Activated naive CD8-positive, alpha-beta T cell treated with anti-CD3 and anti-CD28 coated beads, Interleukin-2, amount 50 U/mL, for 16 hours (primary cell): ENCODE measurements at regions not wholly inside any gene's neighbourhood (a gene's known extent, or its start where the extent isn't known, plus 50 kb on each side); places are given as distances from the start of the nearest gene placed in this dataset.

ENCODE experiments used
- DNase-seq: peaks from one replicate; pipeline ENCODE4 v3.0.0-alpha.2; 2020; ENCODE audit warnings: low read depth, low spot score

DNA sequence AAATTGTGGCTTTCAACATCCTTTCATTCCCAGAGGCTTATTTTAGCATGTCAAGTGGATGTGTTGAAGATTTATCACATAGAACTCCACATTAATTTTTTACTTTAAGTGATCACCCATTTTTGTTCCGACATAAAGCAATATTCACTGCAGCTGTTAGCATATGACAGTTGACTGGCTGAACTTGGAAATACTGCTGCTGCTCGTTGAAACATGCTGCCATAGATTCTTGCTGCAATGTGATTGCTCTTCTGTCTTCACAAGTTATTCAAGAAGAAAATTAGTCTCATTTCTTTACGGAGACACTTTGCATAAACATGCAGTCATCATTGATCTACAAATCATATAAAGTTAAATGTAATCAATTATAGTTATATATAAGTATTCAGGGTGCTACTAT is 248.4 kb downstream of the SAMD5 start:
- DNase-seq, result no peak

DNA sequence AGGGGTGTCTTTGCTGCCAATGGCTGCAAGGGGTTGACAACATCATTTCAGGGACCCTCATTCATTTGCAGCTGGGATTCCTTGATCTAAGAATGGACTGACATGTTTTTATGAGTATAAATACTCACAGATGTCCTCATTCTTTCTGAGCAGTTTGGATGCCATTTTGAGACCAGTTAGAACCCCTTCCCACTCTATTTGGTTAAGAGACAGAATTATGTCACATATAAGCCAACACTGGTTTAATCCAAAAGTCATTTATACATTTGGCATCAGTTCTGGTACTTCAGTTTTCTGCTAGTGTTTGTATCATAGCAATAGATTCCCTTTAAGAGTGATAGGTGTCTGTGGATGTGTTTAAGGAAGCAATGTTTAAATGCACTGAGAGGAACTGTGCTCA is 248.8 kb downstream of the SAMD5 start:
- DNase-seq, result no peak

DNA sequence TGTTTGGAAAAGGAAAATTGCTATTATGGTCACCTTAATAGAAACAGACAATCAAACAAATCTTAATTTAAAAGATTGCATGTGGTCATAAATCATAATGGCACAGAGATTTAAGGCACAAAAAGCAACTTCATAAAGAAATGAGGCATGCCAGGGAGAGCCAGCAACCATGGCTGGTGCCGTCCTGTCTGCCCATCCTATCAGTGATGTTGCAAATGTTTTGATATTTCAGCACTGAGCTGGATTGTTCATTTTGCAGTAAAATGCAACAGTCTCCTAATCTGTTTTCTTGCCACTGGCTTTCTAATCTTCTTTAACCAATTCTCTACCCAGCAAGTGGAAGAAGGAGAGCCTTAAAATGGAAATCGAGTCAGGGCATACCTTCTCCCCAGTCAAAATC is 249.8 kb downstream of the SAMD5 start:
- no peak for DNase-seq

DNA sequence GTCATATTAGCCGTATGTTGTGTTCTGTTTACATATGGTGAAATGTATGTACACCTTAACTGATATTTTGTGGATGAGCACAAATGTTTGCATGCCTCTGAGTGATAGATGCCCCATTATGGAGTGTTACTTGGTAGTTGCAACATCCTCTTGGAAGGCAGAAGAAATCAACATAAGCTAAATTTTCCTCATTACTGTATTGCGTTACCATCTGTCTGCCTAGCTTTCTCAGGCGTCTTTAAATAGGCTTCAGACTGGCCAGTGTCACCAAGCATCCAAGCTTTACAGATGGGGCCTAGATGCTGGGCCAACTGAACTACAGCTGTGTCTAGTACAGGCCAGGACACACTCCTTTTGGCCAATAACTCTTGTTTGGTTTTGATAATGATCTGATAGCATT is 250.6 kb downstream of the SAMD5 start:
- no peak for DNase-seq

DNA sequence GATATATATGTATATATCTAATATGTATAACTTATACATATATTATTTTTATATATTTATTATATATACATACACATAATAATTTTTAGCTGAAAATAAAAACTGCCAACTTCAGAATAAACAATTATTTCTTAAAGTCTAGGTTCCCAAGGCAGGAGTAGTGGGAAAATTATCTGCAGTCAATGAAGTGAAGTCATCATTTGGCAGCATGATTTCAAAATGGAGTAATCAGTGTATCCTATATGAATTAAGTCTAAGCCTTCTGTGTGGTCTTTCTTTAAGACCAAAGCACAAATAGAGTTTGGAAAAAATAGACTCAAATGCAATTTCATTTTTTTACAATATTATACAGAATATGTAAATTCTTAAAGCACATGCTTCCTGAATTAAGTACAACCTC is 251.0 kb downstream of the SAMD5 start:
- no peak for DNase-seq

DNA sequence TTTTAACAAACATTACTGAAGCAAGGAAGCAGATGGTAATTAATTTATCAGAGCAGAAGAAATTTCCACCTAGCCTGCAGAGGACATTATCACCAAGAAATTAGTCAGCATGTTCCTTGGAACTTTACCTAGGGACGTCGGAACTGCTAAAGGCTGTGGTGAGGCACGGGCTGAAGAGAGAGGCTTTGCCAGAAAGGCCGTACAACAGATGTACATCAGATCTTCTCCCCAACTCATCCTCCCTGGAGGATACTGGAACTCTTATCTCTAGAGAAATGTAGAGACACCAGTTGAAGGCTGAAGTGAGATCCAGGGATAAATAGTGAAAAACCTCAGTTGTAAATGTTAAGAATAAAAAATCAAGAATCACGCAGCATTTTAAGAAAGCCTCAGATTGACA is 257.1 kb downstream of the SAMD5 start:
- no peak for DNase-seq

DNA sequence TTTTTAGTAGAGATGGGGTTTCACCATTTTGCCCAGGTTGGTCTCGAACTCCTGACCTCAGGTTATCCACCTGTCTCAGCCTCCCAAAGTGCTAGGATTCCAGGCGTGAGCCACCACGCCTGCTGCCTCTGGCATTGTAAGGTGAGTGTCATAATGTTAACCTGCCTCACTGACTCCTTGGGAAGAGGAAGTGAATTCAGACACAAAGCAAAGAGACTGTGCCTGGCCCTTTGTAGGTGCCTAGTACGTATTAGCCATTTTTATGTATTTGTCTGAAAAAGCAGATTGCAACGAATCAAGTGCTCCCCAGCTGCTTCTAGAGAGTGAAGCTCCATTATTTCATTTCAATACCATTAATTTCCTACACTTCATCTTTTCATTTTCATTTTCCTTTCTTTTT is 260.5 kb downstream of the SAMD5 start:
- no peak for DNase-seq

DNA sequence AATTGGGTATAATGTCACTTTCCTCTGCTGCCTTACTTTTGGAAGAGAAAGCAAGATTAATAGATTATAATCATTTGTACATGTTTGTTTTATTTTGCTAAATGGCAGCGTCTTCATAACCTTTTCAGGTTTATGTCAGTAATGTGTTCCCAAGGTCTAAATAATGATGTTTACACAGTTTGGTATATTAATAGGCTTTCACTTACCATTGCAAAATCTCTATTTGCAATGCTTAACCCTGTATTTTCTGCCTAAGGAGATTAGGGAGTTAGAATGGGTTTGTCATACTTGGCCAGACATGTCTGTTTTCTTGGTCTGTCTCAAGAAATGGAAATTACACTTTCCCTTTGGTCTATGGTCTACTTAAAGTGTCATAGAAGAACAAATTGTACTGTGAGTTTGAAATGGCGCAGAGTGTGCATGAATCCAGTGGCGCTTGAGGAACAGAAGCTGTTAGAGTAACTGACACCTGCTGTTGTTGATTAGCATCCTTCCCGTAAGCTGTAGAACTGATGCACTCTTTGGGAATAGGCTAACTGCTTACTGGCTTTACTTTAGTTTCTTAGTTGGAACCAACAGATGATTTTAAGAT is 261.1 kb downstream of the SAMD5 start:
- no peak for DNase-seq

DNA sequence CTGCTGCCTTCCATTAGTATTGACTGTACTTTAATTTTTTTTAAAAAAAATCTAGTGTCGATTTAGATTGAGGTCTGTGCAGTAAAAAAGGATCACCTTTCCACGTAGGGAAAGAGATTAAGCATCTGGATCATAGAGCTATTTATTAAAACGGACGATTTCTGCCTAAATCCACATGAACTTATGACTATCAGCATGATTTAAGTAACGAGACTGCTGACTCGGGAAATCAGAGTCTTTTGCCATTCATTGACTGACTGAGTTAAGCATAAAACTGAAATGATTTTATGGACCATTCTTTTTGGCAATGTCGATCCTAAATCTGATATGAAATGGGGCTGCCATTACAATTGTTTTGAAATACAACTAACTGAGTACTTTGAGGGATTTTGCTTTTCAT is 261.7 kb downstream of the SAMD5 start:
- DNase-seq, result no peak

DNA sequence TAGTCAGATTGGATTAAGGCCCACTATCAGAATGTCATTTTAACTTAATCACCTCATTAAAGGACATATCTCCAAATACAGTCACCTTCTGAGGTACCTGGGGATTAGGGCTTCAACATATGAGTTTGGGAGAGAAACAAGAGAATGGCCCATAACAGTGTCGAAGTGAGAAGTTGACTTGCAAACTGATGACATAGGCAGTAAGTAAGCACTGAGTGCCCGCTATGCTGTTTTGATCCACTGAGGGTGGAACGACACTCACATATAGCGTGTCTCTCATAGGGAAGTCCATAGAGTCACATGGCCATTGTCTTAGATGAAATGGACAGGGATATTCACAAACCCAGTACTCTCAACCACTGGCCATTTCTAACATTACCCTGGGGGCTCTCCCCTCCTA is 264.2 kb downstream of the SAMD5 start:
- no peak for DNase-seq

DNA sequence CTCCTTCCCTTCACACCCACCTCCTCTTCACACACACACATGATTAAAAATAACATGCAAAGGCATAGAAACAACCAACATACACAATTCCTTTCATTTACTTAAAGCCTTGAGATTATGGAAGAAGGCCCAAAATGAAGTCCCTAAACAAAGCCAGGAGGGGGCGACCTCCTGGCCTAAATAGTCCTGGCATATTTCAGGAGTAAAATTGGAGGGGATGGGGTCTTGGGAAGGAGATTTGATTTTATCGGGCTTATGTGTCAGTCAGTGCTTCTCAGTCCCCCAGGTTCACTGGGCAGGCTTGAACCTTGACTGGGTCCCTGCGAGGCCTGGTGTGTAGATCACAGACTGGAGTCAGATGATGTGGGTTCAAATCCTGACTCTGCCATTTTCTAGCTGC is 266.4 kb downstream of the SAMD5 start:
- DNase-seq, result no peak

DNA sequence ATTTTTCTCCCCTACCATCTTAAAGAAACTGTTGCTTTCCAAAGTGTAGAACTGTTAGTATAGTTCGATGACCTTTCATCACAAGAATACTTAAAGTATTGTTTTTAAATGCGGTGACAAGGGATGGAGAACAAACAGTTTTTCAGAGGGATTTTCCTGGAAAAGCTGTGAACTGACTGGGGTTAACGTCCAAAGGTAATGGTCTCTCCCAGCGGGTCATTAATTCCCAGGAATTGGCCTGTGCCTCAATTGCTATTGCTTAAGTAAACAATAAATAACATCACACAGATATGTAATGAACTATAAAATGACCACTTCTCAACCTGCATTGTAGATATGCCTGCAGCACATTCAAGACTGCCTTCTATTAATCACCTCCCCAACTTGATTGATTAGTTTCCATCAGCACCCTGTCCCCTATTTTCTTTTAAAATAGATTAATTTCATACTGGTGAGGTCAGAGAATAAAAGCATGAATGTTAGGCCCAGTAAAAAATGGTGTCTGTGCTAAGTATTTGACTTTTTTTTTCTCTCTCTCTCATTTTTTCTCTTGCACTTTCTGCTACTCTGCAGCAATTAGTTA is 268.2 kb downstream of the SAMD5 start:
- no peak for DNase-seq

DNA sequence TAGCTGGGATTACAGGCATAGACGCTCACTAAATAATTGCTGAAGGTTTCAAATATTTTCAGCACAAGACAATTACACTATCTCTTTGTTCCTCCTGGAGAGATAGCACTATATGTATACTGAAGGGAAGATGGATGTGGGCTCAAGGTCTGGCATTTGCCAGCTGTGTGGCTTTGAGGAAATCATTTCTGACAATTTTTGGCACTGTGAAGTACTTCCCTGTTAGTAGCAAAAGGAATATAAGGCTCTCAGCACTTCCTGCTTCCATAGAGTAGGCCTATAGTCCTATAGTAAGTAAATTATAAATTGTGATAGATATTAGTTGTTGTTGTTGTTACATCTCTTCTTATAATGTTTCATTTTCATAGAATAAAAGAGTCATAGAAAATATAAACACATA is 271.1 kb downstream of the SAMD5 start:
- no peak for DNase-seq

DNA sequence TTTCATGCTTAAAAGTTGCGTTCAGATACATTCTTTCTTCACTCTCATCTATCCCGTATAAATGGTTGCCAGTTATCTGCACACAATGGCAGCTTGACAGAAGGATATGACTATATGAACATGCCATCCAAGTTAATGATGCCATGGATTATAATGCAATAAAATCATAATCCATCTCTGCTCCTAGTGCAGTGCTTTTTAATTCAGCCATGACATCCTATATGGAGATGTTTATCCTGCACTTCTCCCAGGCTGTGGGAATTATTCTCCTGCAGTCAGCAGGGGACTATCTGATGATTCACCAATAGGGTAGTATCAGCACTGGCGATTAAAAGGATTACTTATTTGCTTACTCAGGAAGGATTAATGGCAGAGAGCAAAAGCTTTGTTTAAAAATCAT is 273.8 kb downstream of the SAMD5 start:
- no peak for DNase-seq

DNA sequence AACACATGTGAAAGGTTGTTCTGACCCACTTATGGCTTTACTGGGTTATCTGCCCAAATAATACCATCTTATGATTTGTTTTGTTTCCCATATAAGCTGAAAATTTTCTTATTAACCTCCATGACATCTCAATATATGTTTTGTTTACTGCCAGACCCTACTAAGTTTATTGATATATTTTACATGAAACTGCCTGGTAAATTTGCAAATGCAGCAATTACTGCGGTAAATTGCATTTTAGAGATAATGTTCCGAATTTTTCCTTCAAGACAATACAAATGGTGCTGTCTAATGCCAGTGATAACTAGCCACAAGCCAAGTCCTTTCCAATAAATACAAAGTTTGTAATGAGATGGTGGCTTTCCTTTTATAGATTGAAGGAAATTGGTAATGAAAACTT is 275.9 kb downstream of the SAMD5 start:
- DNase-seq, result no peak

DNA sequence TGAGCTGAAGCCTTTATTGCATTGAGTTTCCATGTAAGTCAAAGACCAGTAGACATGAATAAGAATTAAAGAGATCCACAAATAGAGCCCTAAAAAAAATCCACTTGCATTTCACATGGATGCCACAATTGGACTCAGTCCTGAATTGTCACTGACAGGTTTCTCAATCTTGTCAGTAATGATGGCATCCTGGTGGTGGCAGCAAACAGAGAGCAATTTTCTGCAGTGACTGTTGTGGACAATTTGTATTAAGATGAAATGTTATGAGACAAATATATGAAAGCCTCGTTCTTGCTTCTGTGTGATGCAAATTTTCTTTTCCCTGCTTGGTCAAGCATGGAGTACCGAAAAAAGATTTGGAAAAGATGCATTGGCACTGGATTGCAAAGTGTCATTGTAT is 278.9 kb downstream of the SAMD5 start:
- no peak for DNase-seq

DNA sequence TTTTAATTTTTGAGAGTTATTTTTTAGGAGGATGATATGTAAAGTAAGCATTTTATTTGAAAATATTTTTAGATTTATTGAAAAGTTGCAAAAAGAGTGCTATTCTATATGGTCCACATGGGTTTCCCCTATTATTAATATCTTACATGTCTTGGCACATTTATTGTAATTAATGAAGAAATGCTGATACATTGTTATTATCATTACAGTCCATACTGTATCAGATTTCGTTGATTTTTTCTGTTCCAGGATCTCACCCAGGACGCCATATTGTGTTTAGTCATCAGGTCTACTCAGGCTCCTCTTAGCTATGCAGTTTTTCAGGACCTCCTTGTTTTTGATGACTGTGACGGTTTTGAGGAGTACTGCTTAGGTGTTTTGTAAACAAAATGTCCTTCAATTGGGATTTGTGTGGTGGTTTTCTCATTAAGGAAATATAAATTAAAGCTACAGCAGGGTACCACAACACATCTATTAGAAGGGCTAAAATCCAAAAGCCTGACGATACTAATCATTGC is 281.0 kb downstream of the SAMD5 start:
- no peak for DNase-seq

DNA sequence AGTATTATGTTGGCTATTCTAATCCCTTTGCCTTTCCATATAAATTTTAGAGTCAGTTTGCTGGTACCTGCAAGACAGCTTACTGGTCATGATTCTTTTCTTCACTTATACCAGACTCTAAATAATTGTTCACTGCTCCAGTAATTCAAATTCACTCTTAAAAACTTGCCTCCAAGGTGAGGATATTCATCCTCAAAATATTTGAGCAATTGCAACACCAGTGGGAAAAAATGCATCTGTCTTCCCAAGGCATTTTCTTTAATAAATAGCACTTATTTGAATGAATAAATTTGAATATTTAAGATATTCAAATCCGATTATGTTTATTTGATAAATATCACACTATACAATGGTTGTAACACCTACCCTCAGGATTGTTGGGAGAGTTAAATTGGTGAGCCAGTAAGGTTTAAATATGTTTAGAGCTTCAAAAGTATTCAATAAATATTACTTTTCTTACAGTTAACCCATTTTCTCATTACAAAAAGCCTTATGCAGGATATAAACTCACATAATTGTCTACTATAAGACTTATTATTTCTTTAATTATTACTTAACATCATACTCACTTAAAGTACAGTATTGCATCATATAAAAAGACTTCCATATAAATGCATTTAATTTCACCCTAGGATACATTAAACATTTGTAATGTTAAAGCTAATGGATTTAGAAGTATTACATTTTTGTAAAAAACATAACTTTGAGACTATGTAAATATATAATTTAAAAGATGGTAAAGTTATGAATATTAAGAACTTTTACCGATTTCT is 285.6 kb downstream of the SAMD5 start:
- no peak for DNase-seq

DNA sequence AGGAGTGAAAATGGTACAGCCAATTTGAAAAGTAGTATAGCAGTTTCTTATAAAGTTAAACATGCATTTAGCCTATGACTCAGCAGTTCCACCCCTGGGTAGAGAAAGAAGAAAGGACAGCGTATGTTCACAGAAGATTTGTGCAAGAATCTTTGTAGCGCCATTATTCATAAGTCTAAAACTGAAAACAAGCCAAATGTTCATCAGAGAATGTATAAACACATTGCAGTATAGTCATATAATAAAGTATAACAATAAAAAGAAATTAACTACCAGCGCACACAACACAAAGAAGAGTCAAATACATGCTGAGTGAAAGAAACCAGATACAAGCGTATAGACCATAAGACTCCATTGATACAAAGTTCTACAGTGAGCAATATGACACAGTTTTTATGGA is 294.0 kb downstream of the SAMD5 start:
- DNase-seq, result no peak

DNA sequence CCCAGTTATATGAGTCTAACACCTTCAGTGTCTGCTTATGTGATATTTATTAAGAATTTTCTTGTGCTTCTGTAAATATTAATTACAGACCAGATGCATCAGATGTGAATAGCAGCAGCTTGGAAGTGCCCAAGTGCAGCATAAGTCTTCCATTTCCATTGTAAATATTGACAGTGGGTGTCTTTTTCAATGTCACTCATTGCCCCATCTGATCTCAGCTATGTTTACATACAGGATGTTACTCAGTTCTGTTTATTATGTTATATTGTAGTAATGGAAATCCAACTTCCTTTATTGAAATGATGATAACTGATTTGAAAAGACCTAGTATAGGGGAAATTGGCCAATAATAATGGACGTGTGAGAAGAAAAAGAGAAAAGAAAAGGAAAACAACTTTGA is 296.7 kb downstream of the SAMD5 start:
- DNase-seq, result no peak

DNA sequence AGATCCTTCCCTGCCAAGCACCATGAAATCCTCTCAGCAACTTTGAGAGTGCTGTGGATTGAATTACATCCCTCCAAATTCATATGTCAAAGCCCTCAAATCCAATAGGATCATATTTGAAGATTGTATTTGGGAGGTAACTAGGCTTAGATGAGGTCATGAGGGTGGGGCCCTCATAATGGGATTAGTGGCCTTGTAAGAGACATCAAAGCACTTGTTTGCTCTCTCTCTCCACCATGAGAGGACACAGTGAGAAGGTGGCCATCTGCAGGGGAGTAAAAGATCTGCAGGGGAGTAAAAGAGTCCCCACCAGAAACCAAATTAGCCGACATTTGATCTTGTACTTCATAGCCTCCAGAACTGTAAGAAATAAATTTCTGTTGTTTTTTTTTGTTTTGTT is 298.2 kb downstream of the SAMD5 start:
- DNase-seq, result no peak

DNA sequence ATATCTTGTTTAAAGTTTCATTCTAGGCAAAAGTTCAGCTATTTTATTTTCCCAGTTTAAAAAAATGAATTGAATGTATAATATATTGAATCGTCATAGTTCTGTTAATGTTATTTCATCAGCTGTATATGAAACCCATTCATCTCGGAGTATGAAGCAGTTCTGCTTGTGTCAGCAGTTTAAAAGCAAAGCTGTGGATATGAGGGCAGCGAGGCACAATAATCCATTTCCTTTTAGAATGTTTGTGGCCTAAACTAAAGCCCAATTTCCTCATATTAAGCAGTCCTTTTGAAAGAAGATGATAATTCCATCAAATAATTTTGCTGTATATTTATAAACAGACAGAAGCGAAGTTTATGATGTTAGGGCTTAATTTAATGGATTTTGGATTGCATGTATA is 300.1 kb downstream of the SAMD5 start:
- DNase-seq, result no peak

DNA sequence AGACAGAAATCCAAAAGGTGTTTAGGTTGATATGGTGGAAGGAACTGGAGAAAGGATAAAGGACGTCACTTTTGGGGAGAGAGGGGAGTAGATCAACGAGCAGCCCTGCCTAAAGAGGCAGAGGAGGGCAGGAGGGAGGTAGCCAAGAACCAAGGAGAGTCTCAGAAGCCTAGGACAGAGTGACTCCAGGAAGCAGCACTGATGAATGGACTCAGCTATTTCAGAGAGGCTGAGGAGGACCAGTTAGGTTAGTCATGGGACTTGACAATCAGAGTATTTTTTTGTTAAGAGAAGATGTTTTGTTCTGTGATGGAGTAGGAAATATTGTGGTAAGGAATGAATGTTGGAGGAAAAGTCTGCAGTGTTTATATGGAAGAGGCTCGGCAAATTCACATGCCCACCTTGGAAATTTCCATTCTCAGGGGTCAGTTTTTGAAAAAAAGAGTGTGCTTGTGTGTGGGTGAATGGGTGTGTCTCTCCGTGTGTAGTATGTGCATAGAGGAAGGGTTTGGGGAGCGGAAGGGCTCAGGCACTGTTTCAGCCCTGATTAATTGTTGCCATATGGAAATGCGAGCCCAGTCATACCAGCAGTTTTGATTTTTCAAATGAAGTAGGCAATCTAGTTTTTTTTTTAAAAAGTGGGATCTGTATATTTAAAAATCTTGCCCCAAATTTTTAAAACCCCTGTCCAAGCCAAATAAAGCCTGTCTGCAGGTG is 303.6 kb downstream of the SAMD5 start:
- no peak for DNase-seq
